Lower lobe of right lung (tissue), 2 donors: ENCODE measurements at regions not wholly inside any gene's neighbourhood (a gene's known extent, or its start where the extent isn't known, plus 50 kb on each side); places are given as distances from the start of the nearest gene placed in this dataset.

ENCODE experiments used
- ATAC-seq, 2 donors: fragments of 200-7000 bp; cut with Tn5 transposase; one replicate each; pipeline ENCODE4 v1.9.1; 2020 to 2022; ENCODE audit warnings: mild to moderate bottlenecking in 2 of 2, moderate library complexity in 2 of 2
- DNase-seq: peaks from one replicate; pipeline ENCODE4 v3.0.0-alpha.2; 2020
- H3K27ac ChIP-seq: fragments of 200-600 bp; one replicate; pipeline ENCODE4 v1.8.0; 2022
- H3K27me3 ChIP-seq: fragments of 200-600 bp; one replicate; pipeline ENCODE4 v1.8.0; 2022; ENCODE audit warnings: low read depth
- H3K36me3 ChIP-seq: fragments of 200-600 bp; one replicate; pipeline ENCODE4 v1.8.0; 2022; ENCODE audit warnings: mild to moderate bottlenecking
- H3K4me1 ChIP-seq: fragments of 200-600 bp; one replicate; pipeline ENCODE4 v1.8.0; 2022
- H3K4me3 ChIP-seq: fragments of 200-600 bp; one replicate; pipeline ENCODE4 v1.8.0; 2022; ENCODE audit warnings: mild to moderate bottlenecking
- H3K9me3 ChIP-seq: fragments of 200-600 bp; one replicate; pipeline ENCODE4 v1.8.0; 2022
- intact Hi-C: fragments of 100-400 bp; cut with DNase I; formaldehyde crosslinking; loops from one replicate; pipeline ENCODE4 v1.11.0; 2022
- TF ChIP-seq, protein P1 (sequence below): fragments of 200-600 bp; IDR thresholded peaks from one replicate; pipeline ENCODE4 v1.8.0; 2022; ENCODE audit warnings: antibody characterized with exemption, mild to moderate bottlenecking
- donor health status: DM: no; HTN: yes; CAD: no; lungs with severe emphysema.

- no peak for DNase-seq
- no peak for ATAC-seq
- Histone ChIP-seq H3K27me3 (no peaks in the 10 kb centered on the region), H3K36me3 (no peaks in the 10 kb centered on the region), H3K27ac (no peak overlapping the region), H3K9me3 (no peaks in the 10 kb centered on the region), H3K4me1 (no peaks in the 10 kb centered on the region), H3K4me3 (no peak overlapping the region)
- TF ChIP-seq, protein P1, sequence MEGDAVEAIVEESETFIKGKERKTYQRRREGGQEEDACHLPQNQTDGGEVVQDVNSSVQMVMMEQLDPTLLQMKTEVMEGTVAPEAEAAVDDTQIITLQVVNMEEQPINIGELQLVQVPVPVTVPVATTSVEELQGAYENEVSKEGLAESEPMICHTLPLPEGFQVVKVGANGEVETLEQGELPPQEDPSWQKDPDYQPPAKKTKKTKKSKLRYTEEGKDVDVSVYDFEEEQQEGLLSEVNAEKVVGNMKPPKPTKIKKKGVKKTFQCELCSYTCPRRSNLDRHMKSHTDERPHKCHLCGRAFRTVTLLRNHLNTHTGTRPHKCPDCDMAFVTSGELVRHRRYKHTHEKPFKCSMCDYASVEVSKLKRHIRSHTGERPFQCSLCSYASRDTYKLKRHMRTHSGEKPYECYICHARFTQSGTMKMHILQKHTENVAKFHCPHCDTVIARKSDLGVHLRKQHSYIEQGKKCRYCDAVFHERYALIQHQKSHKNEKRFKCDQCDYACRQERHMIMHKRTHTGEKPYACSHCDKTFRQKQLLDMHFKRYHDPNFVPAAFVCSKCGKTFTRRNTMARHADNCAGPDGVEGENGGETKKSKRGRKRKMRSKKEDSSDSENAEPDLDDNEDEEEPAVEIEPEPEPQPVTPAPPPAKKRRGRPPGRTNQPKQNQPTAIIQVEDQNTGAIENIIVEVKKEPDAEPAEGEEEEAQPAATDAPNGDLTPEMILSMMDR: no peak
- intact Hi-C loops: no loop called here
Observed at GRCh38 chr21:41632748-41633475, 125.0 kb upstream of the TMPRSS2 start.

GRCh38 chr21:41631564-41632461 is 123.9 kb upstream of the TMPRSS2 start:
- Histone ChIP-seq H3K36me3 (no peaks in the 10 kb centered on the region), H3K9me3 (no peaks in the 10 kb centered on the region), H3K27me3 (no peaks in the 10 kb centered on the region), H3K4me3 (no peak overlapping the region), H3K27ac (no peak overlapping the region), H3K4me1 (no peaks in the 10 kb centered on the region)
- TF ChIP-seq, protein P1: no peak
- intact Hi-C loops: no loop called here
- peak; percentile 75 for DNase-seq
- ATAC-seq: peak; percentile 57 to 74

DNA sequence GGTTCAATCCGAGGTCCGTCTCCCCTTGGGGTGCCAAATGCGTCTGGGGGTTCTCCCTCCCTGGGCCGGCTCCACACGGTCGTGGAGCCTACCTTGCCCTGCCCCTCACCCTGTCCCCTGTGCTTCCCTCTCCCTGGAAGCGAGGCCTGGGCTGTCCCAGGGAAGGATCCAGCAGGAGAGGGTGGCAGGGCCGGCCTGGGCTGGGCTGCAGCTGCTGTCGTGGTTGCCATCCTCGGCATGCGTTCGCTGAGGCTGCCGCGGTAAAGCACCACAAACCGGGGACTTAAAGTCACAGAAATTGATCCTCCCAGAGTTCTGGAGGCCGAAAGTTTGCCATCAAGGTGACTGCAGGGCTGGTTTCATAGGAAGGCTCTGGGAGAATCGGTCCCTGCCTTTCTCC is 123.0 kb upstream of the TMPRSS2 start:
- TF ChIP-seq, protein P1: no peak
- no peak overlapping the region for H3K27ac ChIP-seq
- H3K27me3 ChIP-seq: no peaks in the 10 kb centered on the region
- intact Hi-C loops: no loop called here
- H3K36me3 ChIP-seq: no peaks in the 10 kb centered on the region
- H3K4me3 ChIP-seq: no peak overlapping the region
- H3K9me3 ChIP-seq: no peaks in the 10 kb centered on the region
- DNase-seq (no peak), ATAC-seq (no peak)
- no peaks in the 10 kb centered on the region for H3K4me1 ChIP-seq

- TF ChIP-seq, protein P1: no peak
- no peak for DNase-seq
- no peaks in the 10 kb centered on the region for H3K36me3 ChIP-seq
Observed at GRCh38 chr21:41630249-41630648, 122.3 kb upstream of the TMPRSS2 start.

DNA sequence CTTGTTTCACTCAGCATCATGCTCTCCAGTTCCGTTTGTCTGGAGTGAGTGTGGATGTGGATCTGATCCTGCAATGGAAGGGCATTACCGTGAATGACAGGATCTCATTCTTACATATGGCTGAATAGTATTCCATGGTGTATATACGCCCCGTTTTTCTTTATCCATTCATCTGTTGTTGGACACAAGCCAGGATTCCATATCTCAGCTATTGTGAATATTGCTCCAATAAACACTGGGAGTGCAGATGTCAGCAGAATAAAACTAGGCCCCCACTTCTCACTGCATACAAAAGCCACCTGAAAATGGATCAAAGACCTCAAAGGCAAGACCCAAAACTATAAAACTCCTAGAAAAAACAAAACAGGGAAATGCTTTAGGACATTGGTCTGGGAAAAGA is 120.3 kb upstream of the TMPRSS2 start:
- ATAC-seq: no peak

More at GRCh38 chr21:41630249-41630648, 122.3 kb upstream of the TMPRSS2 start:
- H3K9me3 ChIP-seq: no peaks in the 10 kb centered on the region
- no peak for ATAC-seq
- H3K4me1 ChIP-seq: no peaks in the 10 kb centered on the region
- intact Hi-C loops: no loop called here
- H3K27me3 ChIP-seq: no peaks in the 10 kb centered on the region
- H3K27ac ChIP-seq: no peak overlapping the region
- H3K4me3 ChIP-seq: no peak overlapping the region

More for the DNA sequence above, 120.3 kb upstream of the TMPRSS2 start:
- intact Hi-C loops: no loop called here
- TF ChIP-seq, protein P1: no peak
- Histone ChIP-seq H3K4me1 (no peaks in the 10 kb centered on the region), H3K27me3 (no peaks in the 10 kb centered on the region), H3K36me3 (no peaks in the 10 kb centered on the region), H3K27ac (no peak overlapping the region), H3K9me3 (no peaks in the 10 kb centered on the region), H3K4me3 (no peak overlapping the region)
- DNase-seq: no peak
